ENCODE measurements at regions not wholly inside any gene's neighbourhood (a gene's known extent, or its start where the extent isn't known, plus 50 kb on each side); places are given as distances from the start of the nearest gene placed in this dataset.

DNA sequence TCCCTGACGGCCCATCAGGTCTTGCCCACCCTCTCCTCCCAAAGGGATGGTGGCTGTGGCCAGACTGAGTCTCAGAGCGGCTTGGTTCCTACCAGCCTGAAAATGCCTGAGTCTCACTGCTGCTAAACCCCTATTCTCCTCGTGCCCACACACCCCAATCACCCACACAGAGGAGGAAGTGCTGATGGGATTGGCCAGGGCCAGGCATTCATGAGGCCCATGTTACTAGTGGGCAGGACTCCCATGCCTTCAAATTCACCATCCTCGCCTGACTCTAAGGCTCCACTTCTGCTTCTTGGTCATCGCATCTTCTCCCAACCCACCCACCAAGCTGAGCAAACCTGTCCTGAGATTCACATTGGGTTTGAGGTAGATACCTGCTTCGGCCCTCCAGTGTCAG is 80.1 kb upstream of the CST7 start:
- no peaks in the 10 kb centered on the region for H3K4me1 Mint-ChIP-seq
- peaks cover 7 to 17% of the 10 kb centered on the region in 2 donors for H3K27me3 Mint-ChIP-seq
- Histone ChIP-seq H3K9me3 (ENCODE audit: low read length) (no peaks in the 10 kb centered on the region), H3K4me3 (ENCODE audit: low read length) (no peak overlapping the region), H3K36me3 (ENCODE audit: insufficient read depth, low read length) (no peaks in the 10 kb centered on the region), H3K27me3 (ENCODE audit: insufficient read depth, low read length, poor library complexity, severe bottlenecking) (no peaks in the 10 kb centered on the region), H3K27ac (ENCODE audit: low read depth, low read length) (no peak overlapping the region), H3K4me1 (ENCODE audit: insufficient read depth, low read length) (no peaks in the 10 kb centered on the region)
- no peak overlapping the region for H3K27ac Mint-ChIP-seq
- DNase-seq: no peak
- H3K9me3 Mint-ChIP-seq: peaks cover 0 to 21% (median 17%) of the 10 kb centered on the region in 5 donors
- H3K4me3 Mint-ChIP-seq: no peak overlapping the region
- peaks cover 0 to 18% (median 0%) of the 10 kb centered on the region in 3 donors for H3K36me3 Mint-ChIP-seq
- ChIA-PET POLR2A (no interaction called here), CTCF (no interaction called here)

DNA sequence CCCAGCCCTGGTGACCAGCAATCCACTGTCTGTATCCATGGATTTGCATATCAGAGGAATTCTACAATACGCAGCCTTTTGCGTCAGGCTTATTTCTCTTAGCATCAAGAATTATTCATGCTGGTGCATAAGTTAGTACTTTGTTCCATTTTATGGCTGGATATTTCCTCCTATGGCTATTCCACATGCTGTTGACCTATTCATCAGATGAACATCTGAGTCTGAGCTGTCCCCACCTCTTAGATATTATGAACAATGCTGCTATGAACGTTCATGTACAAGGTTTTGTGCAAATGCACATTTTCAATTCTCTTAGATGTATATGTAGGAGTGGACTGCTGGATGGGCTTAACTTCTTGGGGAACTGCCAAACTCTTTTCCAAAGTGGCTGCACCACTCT is 79.0 kb upstream of the CST7 start:
- Mint-ChIP-seq H3K27ac (no peak overlapping the region), H3K9me3 (peaks cover 0 to 10% (median 7%) of the 10 kb centered on the region in 5 donors), H3K4me3 (no peak overlapping the region), H3K27me3 (peaks cover 14 to 24% of the 10 kb centered on the region in 2 donors), H3K4me1 (no peaks in the 10 kb centered on the region), H3K36me3 (peaks cover 0 to 10% (median 0%) of the 10 kb centered on the region in 3 donors)
- no peaks in the 10 kb centered on the region for H3K36me3 ChIP-seq (ENCODE audit: insufficient read depth, low read length)
- no peak overlapping the region for H3K4me3 ChIP-seq (ENCODE audit: low read length)
- no peaks in the 10 kb centered on the region for H3K4me1 ChIP-seq (ENCODE audit: insufficient read depth, low read length)
- no peak overlapping the region for H3K27ac ChIP-seq (ENCODE audit: low read depth, low read length)
- POLR2A ChIA-PET: no interaction called here
- H3K9me3 ChIP-seq (ENCODE audit: low read length): no peaks in the 10 kb centered on the region
- DNase-seq: no peak
- no peaks in the 10 kb centered on the region for H3K27me3 ChIP-seq (ENCODE audit: insufficient read depth, low read length, poor library complexity, severe bottlenecking)
- CTCF ChIA-PET: no interaction called here

DNA sequence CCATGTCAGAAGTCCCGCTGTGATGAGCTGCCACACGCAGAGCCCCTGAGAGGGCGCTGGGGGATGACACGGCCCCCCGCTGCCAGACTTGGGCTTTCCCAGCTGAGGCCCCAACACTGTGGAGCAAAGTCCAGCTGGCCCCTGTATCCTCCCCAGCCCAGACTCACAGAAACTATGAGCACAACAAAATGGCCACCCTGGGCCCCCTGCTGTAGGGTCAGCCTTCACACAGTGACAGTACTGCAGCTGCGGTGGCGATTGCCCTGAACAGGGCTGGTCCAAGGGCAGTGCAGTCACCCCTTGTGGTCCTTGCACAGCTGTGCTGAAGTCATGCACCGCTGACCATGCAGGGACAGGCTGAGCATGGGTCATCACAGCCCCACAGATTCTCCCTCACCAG is 78.2 kb upstream of the CST7 start:
- CTCF ChIA-PET: no interaction called here

DNA sequence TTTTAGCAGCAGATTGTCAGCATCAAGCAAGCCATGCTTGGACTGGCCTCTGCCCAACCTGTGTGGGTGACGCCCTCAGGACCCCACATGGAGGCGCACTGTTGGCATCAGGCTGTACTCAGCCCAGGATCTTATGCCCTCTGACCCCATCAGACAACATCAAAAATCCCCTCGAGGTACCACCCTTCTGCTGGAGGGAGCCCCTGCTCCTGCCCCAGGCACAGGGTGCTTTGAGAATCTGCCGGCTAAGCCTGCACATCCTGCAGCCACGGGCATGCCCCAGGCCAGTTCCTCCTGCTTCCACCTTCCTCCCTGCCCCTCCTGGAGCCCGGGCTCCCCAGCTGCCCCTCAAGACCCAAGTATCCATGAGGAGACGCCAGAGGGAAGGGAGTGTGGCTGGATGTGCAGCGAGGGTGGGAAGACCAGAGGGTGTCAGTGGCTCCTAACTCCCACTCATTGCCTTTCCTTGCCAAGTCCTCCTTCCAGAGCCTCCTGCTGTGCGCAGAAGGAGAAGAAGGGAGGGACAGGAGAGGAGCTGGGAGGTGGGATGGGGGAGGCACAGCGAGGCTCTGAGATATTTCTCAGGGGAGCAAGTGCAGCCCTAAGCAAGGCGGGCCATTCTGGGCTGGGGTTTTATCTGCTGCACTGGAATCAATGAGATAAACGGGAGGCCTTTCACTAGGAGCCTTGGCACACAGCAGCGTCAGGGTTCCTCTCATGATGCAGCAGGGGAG is 77.4 kb upstream of the CST7 start:
- ChIA-PET POLR2A (no interaction called here), CTCF (no interaction called here)
- H3K27me3 Mint-ChIP-seq: peaks cover 15 to 30% of the 10 kb centered on the region in 2 donors
- no peaks in the 10 kb centered on the region for H3K36me3 Mint-ChIP-seq
- Histone ChIP-seq H3K9me3 (ENCODE audit: low read length) (no peaks in the 10 kb centered on the region), H3K36me3 (ENCODE audit: insufficient read depth, low read length) (no peaks in the 10 kb centered on the region), H3K4me3 (ENCODE audit: low read length) (no peak overlapping the region), H3K4me1 (ENCODE audit: insufficient read depth, low read length) (no peaks in the 10 kb centered on the region), H3K27me3 (ENCODE audit: insufficient read depth, low read length, poor library complexity, severe bottlenecking) (no peaks in the 10 kb centered on the region), H3K27ac (ENCODE audit: low read depth, low read length) (no peak overlapping the region)
- no peaks in the 10 kb centered on the region for H3K4me1 Mint-ChIP-seq
- no peak for DNase-seq
- peak overlapping the region in 1 of 7 donors; percentile 69 for H3K4me3 Mint-ChIP-seq
- no peaks in the 10 kb centered on the region for H3K9me3 Mint-ChIP-seq
- H3K27ac Mint-ChIP-seq: no peak overlapping the region

More for the DNA sequence above, 78.2 kb upstream of the CST7 start:
- no peaks in the 10 kb centered on the region for H3K27me3 ChIP-seq (ENCODE audit: insufficient read depth, low read length, poor library complexity, severe bottlenecking)
- H3K36me3 ChIP-seq (ENCODE audit: insufficient read depth, low read length): no peaks in the 10 kb centered on the region
- Mint-ChIP-seq H3K4me1 (no peaks in the 10 kb centered on the region), H3K36me3 (peaks cover 0 to 2% (median 0%) of the 10 kb centered on the region in 3 donors), H3K27ac (no peak overlapping the region), H3K4me3 (no peak overlapping the region), H3K9me3 (peaks cover 0 to 2% (median 1%) of the 10 kb centered on the region in 5 donors), H3K27me3 (peaks cover 16 to 30% of the 10 kb centered on the region in 2 donors)
- no peak overlapping the region for H3K27ac ChIP-seq (ENCODE audit: low read depth, low read length)
- no peak for DNase-seq
- H3K4me1 ChIP-seq (ENCODE audit: insufficient read depth, low read length): no peaks in the 10 kb centered on the region
- H3K9me3 ChIP-seq (ENCODE audit: low read length): no peaks in the 10 kb centered on the region
- no peak overlapping the region for H3K4me3 ChIP-seq (ENCODE audit: low read length)
- POLR2A ChIA-PET: no interaction called here

DNA sequence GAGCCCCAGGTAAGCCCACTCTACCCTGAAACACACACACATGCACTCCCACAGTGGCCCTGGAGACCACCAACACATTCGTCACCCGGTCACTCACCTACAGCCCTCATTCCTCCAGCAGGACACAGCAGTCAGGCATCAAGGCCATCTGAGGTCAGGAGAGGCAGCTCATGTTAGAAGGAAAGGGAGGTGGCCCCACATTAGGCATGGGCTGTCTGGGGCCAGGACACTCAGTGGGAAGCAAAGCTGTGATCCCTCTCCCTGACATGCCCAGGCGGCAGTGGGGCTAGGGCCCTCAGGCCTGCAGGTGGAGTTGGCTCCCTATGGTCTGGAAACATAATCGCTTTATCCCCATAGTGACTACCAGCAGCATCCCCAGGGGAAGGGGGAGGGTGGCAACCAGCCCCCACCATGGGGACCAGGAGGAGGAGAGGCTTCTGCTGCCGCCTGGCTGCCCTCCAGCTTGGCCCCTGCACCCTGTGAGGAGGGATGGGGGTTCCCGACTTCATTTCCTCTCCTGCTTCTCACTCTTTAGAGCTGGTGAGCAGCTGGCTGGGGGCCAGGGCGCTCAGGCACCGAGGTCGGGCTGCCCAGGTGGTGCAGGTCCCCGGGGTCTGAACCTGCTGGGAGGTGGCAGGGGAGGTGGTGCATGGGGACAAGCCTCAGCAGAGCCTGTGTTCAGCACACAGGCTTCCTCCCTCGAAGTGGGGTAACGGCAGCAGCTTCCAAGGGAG is 76.6 kb upstream of the CST7 start:
- Mint-ChIP-seq H3K4me3 (no peak overlapping the region), H3K4me1 (no peaks in the 10 kb centered on the region), H3K27me3 (peaks cover 15 to 30% of the 10 kb centered on the region in 2 donors), H3K27ac (no peak overlapping the region), H3K9me3 (no peaks in the 10 kb centered on the region), H3K36me3 (no peaks in the 10 kb centered on the region)
- DNase-seq: no peak
- ChIA-PET POLR2A (no interaction called here), CTCF (interaction anchor here (0.6 kb wide), 1 partner anchor 83 kb away, joined by 3 read pairs; no protein-coding TSS in a partner anchor)
- Histone ChIP-seq H3K9me3 (ENCODE audit: low read length) (no peaks in the 10 kb centered on the region), H3K4me1 (ENCODE audit: insufficient read depth, low read length) (no peaks in the 10 kb centered on the region), H3K27ac (ENCODE audit: low read depth, low read length) (no peak overlapping the region), H3K27me3 (ENCODE audit: insufficient read depth, low read length, poor library complexity, severe bottlenecking) (no peaks in the 10 kb centered on the region), H3K36me3 (ENCODE audit: insufficient read depth, low read length) (no peaks in the 10 kb centered on the region), H3K4me3 (ENCODE audit: low read length) (no peak overlapping the region)

DNA sequence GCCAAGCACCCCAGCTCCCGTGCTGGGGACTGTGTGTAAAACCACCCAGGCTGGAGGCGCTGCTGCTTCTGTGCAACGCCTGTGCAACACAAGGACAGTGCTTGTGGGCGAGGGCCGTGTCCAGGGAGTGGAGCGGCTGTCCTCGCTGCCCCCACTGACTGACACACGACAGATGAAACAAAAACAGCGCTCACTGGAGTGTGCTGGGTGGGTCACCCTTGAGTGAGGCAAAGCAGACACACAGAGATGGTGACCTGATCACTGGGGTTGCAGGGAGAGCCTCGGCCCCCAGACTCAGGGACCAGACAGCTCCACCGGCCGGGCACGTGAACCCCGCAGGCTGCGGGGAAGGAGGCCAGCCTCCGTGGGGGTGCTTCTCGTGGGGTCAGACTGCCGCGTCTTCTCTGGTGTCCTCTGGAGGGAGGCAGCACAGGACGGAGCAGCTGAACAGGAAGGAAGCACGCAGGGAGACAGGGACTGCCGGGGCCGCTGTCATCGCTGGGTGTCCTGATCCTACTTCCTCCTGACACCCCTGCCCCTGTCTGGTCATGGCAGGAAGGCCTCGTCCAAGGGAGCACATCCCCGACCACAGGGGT is 75.9 kb upstream of the CST7 start:
- H3K27ac ChIP-seq (ENCODE audit: low read depth, low read length): no peak overlapping the region
- DNase-seq: no peak

DNA sequence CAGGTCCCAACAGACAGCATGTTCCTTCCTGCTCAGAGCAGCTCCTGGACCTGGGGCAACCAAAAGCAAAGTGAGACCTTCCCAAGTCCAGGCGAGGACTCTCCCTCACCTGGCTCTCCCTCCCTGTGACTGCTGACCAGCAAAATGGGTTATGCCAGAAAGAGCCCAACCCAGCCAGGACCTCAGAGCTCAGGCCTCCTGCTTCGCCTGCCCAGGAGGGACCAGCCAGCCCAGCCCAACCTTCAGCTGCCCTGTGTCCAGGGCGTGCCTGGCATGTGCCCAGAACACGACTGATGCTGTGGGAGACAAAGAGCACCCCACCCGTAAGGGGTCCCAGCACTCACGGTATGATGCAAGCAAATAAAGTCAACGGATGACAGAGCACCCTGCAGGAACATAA is 74.0 kb upstream of the CST7 start:
- H3K36me3 Mint-ChIP-seq: peaks cover 0 to 5% (median 0%) of the 10 kb centered on the region in 3 donors

More for the DNA sequence above, 75.9 kb upstream of the CST7 start:
- H3K27ac Mint-ChIP-seq: no peak overlapping the region
- Histone ChIP-seq H3K27me3 (ENCODE audit: insufficient read depth, low read length, poor library complexity, severe bottlenecking) (no peaks in the 10 kb centered on the region), H3K4me3 (ENCODE audit: low read length) (no peak overlapping the region), H3K36me3 (ENCODE audit: insufficient read depth, low read length) (no peaks in the 10 kb centered on the region), H3K9me3 (ENCODE audit: low read length) (no peaks in the 10 kb centered on the region), H3K4me1 (ENCODE audit: insufficient read depth, low read length) (no peaks in the 10 kb centered on the region)
- H3K36me3 Mint-ChIP-seq: no peaks in the 10 kb centered on the region
- ChIA-PET CTCF (no interaction called here), POLR2A (no interaction called here)
- H3K9me3 Mint-ChIP-seq: no peaks in the 10 kb centered on the region
- H3K4me1 Mint-ChIP-seq: no peaks in the 10 kb centered on the region
- H3K4me3 Mint-ChIP-seq: no peak overlapping the region
- H3K27me3 Mint-ChIP-seq: peaks cover 15 to 30% of the 10 kb centered on the region in 2 donors

DNA sequence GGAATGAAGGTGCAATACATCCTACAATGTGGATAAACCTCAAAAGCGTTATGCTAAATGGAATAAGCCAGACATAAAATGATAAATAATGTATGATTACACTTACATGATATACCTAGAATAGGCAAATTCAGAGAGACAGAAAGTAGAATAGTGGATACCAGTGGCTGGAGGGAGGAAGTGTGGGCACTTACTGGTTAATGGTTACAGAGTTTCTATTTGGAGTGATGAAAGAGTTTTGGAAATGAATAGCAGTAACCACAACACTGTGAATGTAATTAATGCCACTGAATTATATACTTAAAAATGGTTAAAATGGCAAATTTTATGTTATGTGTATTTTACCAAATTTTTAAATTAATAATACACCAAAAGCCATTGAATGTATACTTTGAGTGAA is 71.4 kb upstream of the CST7 start:
- peaks cover 0 to 5% (median 0%) of the 10 kb centered on the region in 3 donors for H3K36me3 Mint-ChIP-seq
- ChIA-PET CTCF (no interaction called here), POLR2A (no interaction called here)

More for the DNA sequence above, 74.0 kb upstream of the CST7 start:
- Histone ChIP-seq H3K4me1 (ENCODE audit: insufficient read depth, low read length) (no peaks in the 10 kb centered on the region), H3K27ac (ENCODE audit: low read depth, low read length) (no peak overlapping the region), H3K27me3 (ENCODE audit: insufficient read depth, low read length, poor library complexity, severe bottlenecking) (no peaks in the 10 kb centered on the region), H3K9me3 (ENCODE audit: low read length) (no peaks in the 10 kb centered on the region), H3K4me3 (ENCODE audit: low read length) (no peak overlapping the region), H3K36me3 (ENCODE audit: insufficient read depth, low read length) (no peaks in the 10 kb centered on the region)
- no peak for DNase-seq
- Mint-ChIP-seq H3K27me3 (peaks cover 15 to 34% of the 10 kb centered on the region in 2 donors), H3K4me3 (no peak overlapping the region), H3K27ac (no peak overlapping the region), H3K4me1 (no peaks in the 10 kb centered on the region), H3K9me3 (no peaks in the 10 kb centered on the region)
- POLR2A ChIA-PET: no interaction called here
- CTCF ChIA-PET: no interaction called here

More for the DNA sequence above, 71.4 kb upstream of the CST7 start:
- Histone ChIP-seq H3K36me3 (ENCODE audit: insufficient read depth, low read length) (no peaks in the 10 kb centered on the region), H3K27ac (ENCODE audit: low read depth, low read length) (no peak overlapping the region), H3K27me3 (ENCODE audit: insufficient read depth, low read length, poor library complexity, severe bottlenecking) (no peaks in the 10 kb centered on the region), H3K9me3 (ENCODE audit: low read length) (no peaks in the 10 kb centered on the region), H3K4me1 (ENCODE audit: insufficient read depth, low read length) (no peaks in the 10 kb centered on the region), H3K4me3 (ENCODE audit: low read length) (no peak overlapping the region)
- H3K4me3 Mint-ChIP-seq: no peak overlapping the region
- no peaks in the 10 kb centered on the region for H3K4me1 Mint-ChIP-seq
- H3K27ac Mint-ChIP-seq: no peak overlapping the region
- H3K27me3 Mint-ChIP-seq: peaks cover 12 to 34% of the 10 kb centered on the region in 2 donors
- DNase-seq: no peak
- peaks cover 0 to 4% (median 0%) of the 10 kb centered on the region in 5 donors for H3K9me3 Mint-ChIP-seq
